Vagina (tissue), 2 donors: ENCODE measurements at regions not wholly inside any gene's neighbourhood (a gene's known extent, or its start where the extent isn't known, plus 50 kb on each side); places are given as distances from the start of the nearest gene placed in this dataset.

Source experiments
- CTCF ChIP-seq, 3 experiments: fragments of 450-650 bp in 2 of 3; fragments of 200-600 bp in 1 of 3; sonication (generic) in 1 of 3; IDR thresholded peaks; one replicate each; pipeline ENCODE4 v1.5.1; 2017 to 2019; ENCODE audit warnings: antibody characterized with exemption in 3 of 3, mild to moderate bottlenecking in 2 of 3, moderate library complexity in 2 of 3
- POLR2A ChIP-seq, 2 donors: fragments of 450-650 bp; IDR thresholded peaks; one replicate each; pipeline ENCODE4 v1.6.1; 2017; ENCODE audit warnings: antibody characterized with exemption in 2 of 2, mild to moderate bottlenecking in 2 of 2, moderate library complexity in 2 of 2
- POLR2AphosphoS5 ChIP-seq, 2 donors: sonication (generic); formaldehyde crosslinking; IDR thresholded peaks; one replicate each; pipeline ENCODE4 v1.9.0; 2017; ENCODE audit warnings: antibody characterized with exemption in 2 of 2, mild to moderate bottlenecking in 2 of 2, low read depth in 1 of 2; ENCODE audit not compliant: insufficient read depth in 1 of 2

DNA sequence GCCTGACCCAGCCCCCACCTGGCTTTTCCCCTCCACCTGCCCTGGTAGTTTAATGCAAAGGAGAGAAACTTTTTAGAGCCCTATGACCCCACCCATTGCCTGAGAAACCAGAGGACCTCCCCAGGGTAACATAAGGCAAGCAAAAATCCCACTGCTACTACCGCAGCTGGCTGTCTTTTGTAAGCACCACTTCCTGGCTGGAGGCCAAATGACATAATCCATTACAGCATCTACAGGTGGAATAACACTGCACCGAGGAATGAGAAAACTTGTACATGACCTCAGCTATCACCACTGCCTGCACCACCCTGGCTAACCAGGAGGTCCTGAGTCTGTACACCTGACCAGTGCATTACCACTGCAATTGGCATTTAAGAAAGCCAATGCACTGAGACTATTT is 149.6 kb upstream of the GALNT5 start:
- TF ChIP-seq POLR2A (IDR thresholded peaks at IDR 0.05) = no peak
- no peak for TF ChIP-seq CTCF (IDR thresholded peaks at IDR 0.05)
- no peak for TF ChIP-seq POLR2AphosphoS5 (IDR thresholded peaks at IDR 0.05; ENCODE audit: insufficient read depth in 1 of 2, low read depth in 1 of 2)
